GM19035 (cell line): ENCODE measurements at regions not wholly inside any gene's neighbourhood (a gene's known extent, or its start where the extent isn't known, plus 50 kb on each side); places are given as distances from the start of the nearest gene placed in this dataset.

Experiments used
- ATAC-seq: cut with Tn5 transposase; IDR thresholded peaks from one replicate; pipeline ENCODE4 v1.9.1; 2021; ENCODE audit not compliant: unreplicated experiment

DNA sequence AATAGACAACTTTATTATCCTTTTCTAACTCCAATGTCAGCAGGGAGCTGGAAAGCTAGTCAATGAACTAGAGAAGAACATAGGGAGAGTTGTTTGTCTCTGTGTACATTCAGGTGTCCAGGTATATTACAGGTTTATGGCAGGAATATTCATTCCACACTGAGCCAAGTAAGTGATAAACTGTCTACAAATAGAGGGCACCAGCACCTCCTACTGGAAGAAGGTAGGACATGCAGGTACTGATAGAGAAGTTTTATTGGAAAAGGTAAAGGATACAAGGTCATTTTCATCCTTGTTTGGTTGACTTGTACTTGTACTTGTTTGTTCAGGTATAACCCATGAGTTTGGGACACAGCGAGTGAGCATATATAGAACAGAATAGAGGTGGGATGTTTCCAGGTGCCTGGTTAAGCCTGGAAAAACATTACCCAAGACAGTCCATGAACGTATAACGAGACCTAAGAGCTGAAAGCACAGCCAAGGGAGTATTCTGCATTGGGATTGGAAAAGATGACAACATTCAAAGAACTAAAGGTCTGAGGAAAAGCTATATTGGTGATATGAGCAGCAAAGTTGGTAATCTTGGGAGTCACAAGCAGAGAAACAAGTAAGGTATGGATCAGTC, 61.4 kb upstream of the PPP1R3C start:
- no peak for ATAC-seq

DNA sequence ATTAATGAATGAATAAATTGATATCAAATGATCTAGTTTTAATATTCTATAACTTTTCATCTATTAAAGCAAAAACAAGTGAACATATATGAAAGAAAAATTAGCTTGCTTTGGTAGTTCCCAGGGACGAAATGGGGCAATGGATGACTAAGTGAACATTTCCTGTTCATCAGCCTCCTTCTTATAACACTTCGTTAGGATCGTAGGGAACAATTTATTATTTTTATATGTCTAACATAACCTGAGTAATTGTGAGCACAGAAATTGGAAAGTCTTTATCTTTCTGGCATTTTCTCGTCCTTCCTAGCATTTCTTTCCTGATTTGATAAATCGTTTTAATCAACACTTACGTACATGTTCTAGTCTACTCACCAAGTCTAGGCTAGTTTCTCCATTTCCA, 59.1 kb upstream of the PPP1R3C start:
- ATAC-seq, result no peak

DNA sequence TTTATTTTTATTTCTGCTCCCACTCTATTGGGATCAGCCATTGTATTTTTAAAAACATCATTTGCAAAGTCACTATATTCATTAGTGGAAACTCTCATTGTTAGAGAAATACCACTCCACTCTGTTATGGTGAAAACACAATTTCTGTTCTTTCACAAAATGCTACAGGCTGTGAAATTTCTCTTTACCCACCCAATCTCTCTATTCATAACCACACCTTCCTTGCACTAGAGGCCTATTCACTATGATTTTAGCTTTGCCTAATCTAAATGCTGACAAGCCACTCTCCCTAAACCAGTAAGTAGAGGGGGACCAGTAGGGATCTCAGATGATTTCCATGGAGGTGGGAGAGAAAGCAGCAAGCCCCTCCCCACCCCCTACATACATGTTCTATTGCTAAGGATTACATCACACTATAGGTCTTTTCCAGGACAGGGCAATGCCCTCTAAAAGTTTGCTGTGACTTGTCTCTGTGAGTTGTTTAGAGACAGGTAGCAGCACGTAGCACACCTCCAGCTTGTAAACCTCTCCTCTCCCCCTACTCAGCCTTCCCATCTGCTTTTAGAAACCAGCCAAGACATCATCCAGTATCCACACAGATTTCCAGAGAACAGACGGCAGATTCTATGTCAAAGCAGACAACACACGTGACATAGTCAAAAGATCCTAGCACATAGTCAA, 58.3 kb upstream of the PPP1R3C start:
- no peak for ATAC-seq

DNA sequence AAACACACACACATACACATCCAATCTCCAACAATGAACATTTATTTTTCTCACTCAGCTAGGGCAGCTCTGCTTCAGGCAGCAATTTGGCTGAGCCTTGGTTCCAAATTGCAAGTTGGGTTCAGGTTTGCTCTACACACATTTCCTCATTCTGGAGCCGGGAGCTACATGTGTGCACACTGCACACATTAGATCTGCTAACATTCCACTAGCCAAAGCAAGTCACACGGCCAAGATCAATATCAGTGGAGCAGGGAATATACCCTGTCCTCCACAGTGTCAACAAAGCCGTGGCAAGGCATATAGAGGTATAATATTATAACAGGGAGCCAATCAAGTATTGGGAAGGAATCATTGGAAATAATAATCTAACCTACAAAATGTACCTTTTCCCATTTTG, 57.5 kb upstream of the PPP1R3C start:
- no peak for ATAC-seq

DNA sequence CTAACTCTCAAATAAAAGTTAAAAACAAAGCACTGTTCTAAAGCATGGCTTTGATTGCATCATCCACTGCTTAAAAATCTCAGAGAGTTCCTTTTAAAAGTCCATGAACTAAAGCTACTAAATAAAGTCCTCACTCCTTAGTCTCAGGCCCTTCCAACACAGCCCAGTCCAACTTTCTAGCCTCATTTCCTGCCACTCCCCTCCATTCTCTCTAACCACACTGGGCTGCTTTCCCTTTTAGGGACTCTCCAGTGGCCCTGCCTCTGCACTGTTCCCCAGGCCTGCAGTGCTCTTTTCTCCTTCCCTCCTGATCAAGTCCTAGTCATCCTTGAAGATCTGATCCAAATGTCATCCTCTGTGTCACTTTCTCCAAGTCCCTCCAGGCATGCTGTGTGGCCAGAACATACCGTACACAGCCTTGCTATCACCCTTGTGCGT, 56.9 kb upstream of the PPP1R3C start:
- ATAC-seq, result no peak

DNA sequence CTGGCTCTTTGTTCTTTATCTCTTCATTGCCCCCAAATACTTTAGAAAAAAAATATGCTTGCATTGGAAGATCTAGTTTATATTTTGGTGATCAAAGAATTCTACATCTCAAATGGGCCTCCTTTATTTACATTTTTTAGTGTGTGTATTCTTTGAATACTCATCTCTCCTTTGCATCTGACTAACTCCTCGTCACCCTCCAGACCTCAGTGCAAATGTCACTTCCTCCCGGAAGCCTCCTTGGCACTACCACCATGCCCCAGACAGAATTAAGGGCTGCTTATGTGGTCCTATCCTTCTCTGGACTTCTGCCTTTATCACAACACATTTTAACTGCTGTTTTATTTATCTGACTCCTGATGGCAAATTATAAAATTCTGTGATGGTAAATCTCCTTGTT, 52.0 kb upstream of the PPP1R3C start:
- no peak for ATAC-seq

DNA sequence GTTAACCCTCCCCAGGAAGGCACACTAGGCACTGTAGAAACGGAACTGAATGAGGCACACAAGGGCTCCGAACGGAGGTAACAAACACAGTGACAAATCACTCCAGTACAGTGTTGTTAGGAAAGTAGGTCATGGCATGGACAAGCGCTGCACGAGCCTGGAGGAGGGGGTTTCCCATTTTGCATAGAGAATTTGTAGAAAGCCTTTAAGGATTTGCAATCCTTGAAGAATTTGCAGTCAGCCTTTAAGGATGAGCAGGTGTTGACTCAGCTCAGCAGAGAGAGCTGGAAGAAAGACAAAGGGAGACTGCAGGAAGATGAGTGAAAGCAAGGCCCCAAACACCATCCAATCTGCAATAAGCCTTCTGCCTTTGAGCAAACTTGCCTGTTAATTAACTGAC, 51.1 kb upstream of the PPP1R3C start:
- ATAC-seq, result no peak

DNA sequence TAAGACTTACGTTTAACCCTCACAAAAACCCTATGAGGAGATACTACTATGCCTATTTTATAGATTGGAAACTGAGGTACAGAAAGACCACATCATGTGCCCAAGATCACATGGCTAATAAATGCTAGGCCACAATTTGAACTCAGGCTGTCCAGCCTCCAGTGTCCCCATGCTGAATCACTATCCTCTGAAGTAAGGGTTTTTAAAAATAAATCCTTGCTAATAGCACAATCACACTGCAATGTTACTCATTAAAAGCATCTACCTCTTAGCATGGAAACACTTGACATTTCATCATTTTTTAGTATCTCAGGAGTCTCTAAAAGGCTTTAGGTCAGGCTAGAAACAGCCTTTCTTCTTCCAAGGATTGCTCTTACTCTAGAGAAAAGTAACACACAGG, 50.0 kb upstream of the PPP1R3C start:
- no peak for ATAC-seq
